Ovary (tissue), 3 donors: ENCODE measurements at regions not wholly inside any gene's neighbourhood (a gene's known extent, or its start where the extent isn't known, plus 50 kb on each side); places are given as distances from the start of the nearest gene placed in this dataset.

Source experiments
- CTCF ChIP-seq, 3 donors: fragments of 450-650 bp in 2 of 3; fragments of 200-600 bp in 1 of 3; IDR thresholded peaks; one replicate each; pipeline versions ENCODE4 v1.5.1 to v1.8.0; 2016 to 2022; ENCODE audit warnings: antibody characterized with exemption in 3 of 3, mild to moderate bottlenecking in 1 of 3
- EP300 ChIP-seq: sonication (generic); formaldehyde crosslinking; IDR thresholded peaks from one replicate; pipeline ENCODE4 v1.6.1; 2017; ENCODE audit warnings: antibody characterized with exemption
- POLR2A ChIP-seq: fragments of 450-650 bp; IDR thresholded peaks from one replicate; pipeline ENCODE4 v1.6.1; 2017; ENCODE audit warnings: antibody characterized with exemption, mild to moderate bottlenecking, moderate library complexity
- donor health status: DM: no; HTN: no; CAD: no.

GRCh38 chr4:27318740-27319139 lies 458.1 kb downstream of the STIM2 start:
- no peak for TF ChIP-seq CTCF (IDR thresholded peaks at IDR 0.05)
- no peak for TF ChIP-seq POLR2A
- TF ChIP-seq EP300: no peak
